SK-N-SH (cell line): ENCODE measurements at regions not wholly inside any gene's neighbourhood (a gene's known extent, or its start where the extent isn't known, plus 50 kb on each side); places are given as distances from the start of the nearest gene placed in this dataset.

Experiments
- CTCF ChIA-PET: fragments of 300-600, 350-600 bp; formaldehyde crosslinking; extraction: SDS; loops from one replicate; lab custom pipeline; 2021; lab: Yijun Ruan, JAX
- POLR2A ChIA-PET: fragments of 350-600 bp; sonication (Branson Sonifier 250); formaldehyde crosslinking; extraction: SDS; loops from one replicate; lab custom pipeline; 2020; ENCODE audit warnings: antibody characterized with exemption, inconsistent platforms; lab: Yijun Ruan, JAX
- DNase-seq: peaks from one replicate; pipeline ENCODE4 v3.0.0; 2012
- H2AFZ ChIP-seq: fragments of 200-600 bp; sonication (generic); 2 replicates; pipeline ENCODE4 v1.8.1; 2016; ENCODE audit warnings: antibody characterized with exemption, mild to moderate bottlenecking, low read depth
- H3F3A ChIP-seq: fragments of 200-600 bp; sonication (generic); replicated peaks from 2 replicates; pipeline ENCODE3; 2016; ENCODE audit warnings: antibody characterized with exemption, mild to moderate bottlenecking; ENCODE audit not compliant: insufficient read depth
- H3K27ac ChIP-seq, 2 experiments: fragments of 200-500 bp in 1 of 2; fragments of 200-600 bp in 1 of 2; sonication (Bioruptor generic) in 1 of 2; sonication (generic), shearing (Covaris generic) in 1 of 2; 2 replicates each; pipeline versions ENCODE4 v1.5.1 to v1.6.1; 2014 to 2016; ENCODE audit warnings: low read depth in 2 of 2, inconsistent platforms in 1 of 2, low read length in 1 of 2, mild to moderate bottlenecking in 1 of 2, mixed read lengths in 1 of 2
- H3K27me3 ChIP-seq: fragments of 200-600 bp; sonication (generic), shearing (Covaris generic); 2 replicates; pipeline ENCODE4 v1.6.1; 2016; ENCODE audit warnings: mixed run types; ENCODE audit not compliant: insufficient read depth
- H3K36me3 ChIP-seq, 2 experiments: fragments of 200-500 bp in 1 of 2; fragments of 200-600 bp in 1 of 2; sonication (Bioruptor generic) in 1 of 2; sonication (generic) in 1 of 2; replicated peaks in 1 of 2; 2 replicates each; pipeline versions ENCODE3 to v1.5.1; 2014 to 2016; ENCODE audit warnings: low read length in 1 of 2, mild to moderate bottlenecking in 1 of 2; ENCODE audit not compliant: insufficient read depth in 2 of 2, control insufficient read depth in 1 of 2
- H3K4me1 ChIP-seq, 2 experiments: fragments of 200-500 bp in 1 of 2; fragments of 200-600 bp in 1 of 2; sonication (Bioruptor generic) in 1 of 2; sonication (generic), shearing (Covaris generic) in 1 of 2; 2 replicates each; pipeline versions ENCODE4 v1.5.1 to v1.6.1; 2014 to 2016; ENCODE audit warnings: low read depth in 1 of 2, low read length in 1 of 2, mixed run types in 1 of 2; ENCODE audit not compliant: insufficient read depth in 2 of 2, control insufficient read depth in 1 of 2
- H3K4me2 ChIP-seq: fragments of 200-600 bp; sonication (generic), shearing (Covaris generic); 2 replicates; pipeline ENCODE4 v1.6.1; 2017; ENCODE audit warnings: mixed run types
- H3K4me3 ChIP-seq, 2 experiments: fragments of 200-500 bp in 1 of 2; fragments of 200-600 bp in 1 of 2; sonication (Bioruptor generic) in 1 of 2; sonication (generic), shearing (Covaris generic) in 1 of 2; 2 replicates each; pipeline versions ENCODE4 v1.5.1 to v1.8.1; 2014 to 2016; ENCODE audit warnings: low read depth in 2 of 2, inconsistent platforms in 1 of 2, low read length in 1 of 2, mild to moderate bottlenecking in 1 of 2, mixed read lengths in 1 of 2, moderate library complexity in 1 of 2
- H3K79me2 ChIP-seq: fragments of 200-600 bp; sonication (generic); 2 replicates; pipeline ENCODE4 v1.8.1; 2017; ENCODE audit warnings: mild to moderate bottlenecking; ENCODE audit not compliant: insufficient read depth
- H3K9ac ChIP-seq: fragments of 200-600 bp; sonication (generic); 2 replicates; pipeline ENCODE4 v1.6.1; 2017; ENCODE audit warnings: mixed run types
- H3K9me2 ChIP-seq: fragments of 200-600 bp; sonication (generic); 2 replicates; pipeline ENCODE4 v1.6.1; 2017; ENCODE audit warnings: mixed run types
- H3K9me3 ChIP-seq: fragments of 200-600 bp; sonication (generic); 2 replicates; pipeline ENCODE4 v1.6.1; 2017; ENCODE audit warnings: mixed run types, mild to moderate bottlenecking, moderate library complexity
- H4K20me1 ChIP-seq: fragments of 200-600 bp; sonication (generic); 2 replicates; pipeline ENCODE4 v1.6.1; 2017; ENCODE audit warnings: mild to moderate bottlenecking, mixed run types; ENCODE audit not compliant: insufficient read depth
- CHD2 ChIP-seq: fragments of 150-350 bp; IDR thresholded peaks from 2 replicates; pipeline ENCODE4 v1.6.1; 2018; ENCODE audit warnings: low read length; ENCODE audit not compliant: partially characterized antibody
- ELF1 ChIP-seq: IDR thresholded peaks from 2 replicates; pipeline ENCODE4 v1.4.0; 2012
- FOSL2 ChIP-seq: IDR thresholded peaks from 2 replicates; pipeline ENCODE4 v1.4.0; 2012; ENCODE audit warnings: low read depth, mild to moderate bottlenecking, moderate library complexity, borderline replicate concordance
- GATA2 ChIP-seq: sonication (generic); formaldehyde crosslinking; IDR thresholded peaks from 2 replicates; pipeline ENCODE4 v1.5.0; 2020; ENCODE audit warnings: mild to moderate bottlenecking, missing genetic modification reagents
- REST ChIP-seq: IDR thresholded peaks from 2 replicates; pipeline ENCODE4 v1.6.1; 2012; ENCODE audit warnings: mild to moderate bottlenecking, low read depth, low read length, moderate library complexity
- RFX5 ChIP-seq: IDR thresholded peaks from 2 replicates; pipeline ENCODE4 v1.6.1; 2012; ENCODE audit warnings: mild to moderate bottlenecking, improper control_type of control experiment, low read length
- SIN3A ChIP-seq: IDR thresholded peaks from 2 replicates; pipeline ENCODE4 v1.6.1; 2012; ENCODE audit warnings: low read depth, mild to moderate bottlenecking, low read length, moderate library complexity, borderline replicate concordance
- USF1 ChIP-seq: IDR thresholded peaks from 2 replicates; pipeline ENCODE4 v1.4.0; 2012; ENCODE audit warnings: low read depth, borderline replicate concordance
- ZBTB33 ChIP-seq: IDR thresholded peaks from 2 replicates; pipeline ENCODE4 v1.4.0; 2012; ENCODE audit warnings: low read depth, borderline replicate concordance
- WGBS: methylation state at CpG from one replicate; pipeline ENCODE4 v1.1.6; 2017; ENCODE audit warnings: low lambda C conversion rate; 5-methylcytosine and 5-hydroxymethylcytosine counted together
- TF ChIP-seq, protein P1 (sequence below): IDR thresholded peaks from 2 replicates; pipeline ENCODE4; 2012
- TF ChIP-seq, protein P2 (sequence below): fragments of 200-600 bp; sonication (generic); IDR thresholded peaks from 2 replicates; pipeline ENCODE4 v1.6.1; 2017; ENCODE audit warnings: antibody characterized with exemption, mild to moderate bottlenecking, moderate library complexity

GRCh38 chr5:174589599-174589998 lies 134.8 kb upstream of the MSX2 start:
- TF ChIP-seq SIN3A, result no peak
- TF ChIP-seq CHD2, result no peak
- no peak for TF ChIP-seq ZBTB33
- TF ChIP-seq RFX5, result no peak
- no peak for TF ChIP-seq FOSL2
- TF ChIP-seq, protein P1, sequence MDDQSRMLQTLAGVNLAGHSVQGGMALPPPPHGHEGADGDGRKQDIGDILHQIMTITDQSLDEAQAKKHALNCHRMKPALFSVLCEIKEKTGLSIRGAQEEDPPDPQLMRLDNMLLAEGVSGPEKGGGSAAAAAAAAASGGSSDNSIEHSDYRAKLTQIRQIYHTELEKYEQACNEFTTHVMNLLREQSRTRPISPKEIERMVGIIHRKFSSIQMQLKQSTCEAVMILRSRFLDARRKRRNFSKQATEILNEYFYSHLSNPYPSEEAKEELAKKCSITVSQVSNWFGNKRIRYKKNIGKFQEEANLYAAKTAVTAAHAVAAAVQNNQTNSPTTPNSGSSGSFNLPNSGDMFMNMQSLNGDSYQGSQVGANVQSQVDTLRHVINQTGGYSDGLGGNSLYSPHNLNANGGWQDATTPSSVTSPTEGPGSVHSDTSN, result no peak
- TF ChIP-seq, protein P2, sequence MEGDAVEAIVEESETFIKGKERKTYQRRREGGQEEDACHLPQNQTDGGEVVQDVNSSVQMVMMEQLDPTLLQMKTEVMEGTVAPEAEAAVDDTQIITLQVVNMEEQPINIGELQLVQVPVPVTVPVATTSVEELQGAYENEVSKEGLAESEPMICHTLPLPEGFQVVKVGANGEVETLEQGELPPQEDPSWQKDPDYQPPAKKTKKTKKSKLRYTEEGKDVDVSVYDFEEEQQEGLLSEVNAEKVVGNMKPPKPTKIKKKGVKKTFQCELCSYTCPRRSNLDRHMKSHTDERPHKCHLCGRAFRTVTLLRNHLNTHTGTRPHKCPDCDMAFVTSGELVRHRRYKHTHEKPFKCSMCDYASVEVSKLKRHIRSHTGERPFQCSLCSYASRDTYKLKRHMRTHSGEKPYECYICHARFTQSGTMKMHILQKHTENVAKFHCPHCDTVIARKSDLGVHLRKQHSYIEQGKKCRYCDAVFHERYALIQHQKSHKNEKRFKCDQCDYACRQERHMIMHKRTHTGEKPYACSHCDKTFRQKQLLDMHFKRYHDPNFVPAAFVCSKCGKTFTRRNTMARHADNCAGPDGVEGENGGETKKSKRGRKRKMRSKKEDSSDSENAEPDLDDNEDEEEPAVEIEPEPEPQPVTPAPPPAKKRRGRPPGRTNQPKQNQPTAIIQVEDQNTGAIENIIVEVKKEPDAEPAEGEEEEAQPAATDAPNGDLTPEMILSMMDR, result no peak
- TF ChIP-seq USF1, result no peak
- no peak for TF ChIP-seq ELF1
- no peak for TF ChIP-seq GATA2
- TF ChIP-seq REST, result no peak
- TF ChIP-seq, all 33 proteins: peak for 0
- no peaks in the 10 kb centered on the region for H3K9me3 ChIP-seq
- CTCF ChIA-PET, result no interaction called here
- H3K4me2 ChIP-seq, result no peak overlapping the region
- no peaks in the 10 kb centered on the region for H3K4me1 ChIP-seq
- no peak overlapping the region for H2AFZ ChIP-seq
- no peaks in the 10 kb centered on the region for H3K27me3 ChIP-seq
- no peak overlapping the region for H3K27ac ChIP-seq
- no peak for DNase-seq
- H3K79me2 ChIP-seq, result no peaks in the 10 kb centered on the region
- no peaks in the 10 kb centered on the region for H3K36me3 ChIP-seq
- 66% methylated on average over 8 of the region's 11 CpGs for WGBS
- H4K20me1 ChIP-seq, result no peaks in the 10 kb centered on the region
- no peak overlapping the region for H3K4me3 ChIP-seq
- POLR2A ChIA-PET, result no interaction called here
- H3F3A ChIP-seq, result no peaks in the 10 kb centered on the region
- no peak overlapping the region for H3K9ac ChIP-seq
- H3K9me2 ChIP-seq, result no peaks in the 10 kb centered on the region
